Right atrium auricular region (tissue), 2 donors: ENCODE measurements at regions not wholly inside any gene's neighbourhood (a gene's known extent, or its start where the extent isn't known, plus 50 kb on each side); places are given as distances from the start of the nearest gene placed in this dataset.

ENCODE experiments used
- DNase-seq: peaks from one replicate; pipeline ENCODE4 v3.0.0-alpha.2; 2019; ENCODE audit warnings: low spot score
- H3K27ac ChIP-seq, 2 donors: fragments of 200-600 bp; sonication (generic); 1 replicate in 1 of 2; 2 replicates in 1 of 2; pipeline ENCODE4 v1.5.1; 2016 to 2019
- H3K27me3 ChIP-seq, 2 donors: fragments of 200-600 bp; sonication (generic); one replicate each; pipeline versions ENCODE4 v1.5.1 to v1.6.0; 2017 to 2019
- H3K36me3 ChIP-seq: fragments of 200-600 bp; sonication (generic); one replicate; pipeline ENCODE4 v1.5.1; 2016
- H3K4me1 ChIP-seq, 2 donors: fragments of 200-600 bp; sonication (generic); one replicate each; pipeline versions ENCODE4 v1.5.1 to v1.6.0; 2017 to 2019
- H3K4me3 ChIP-seq, 2 donors: fragments of 200-600 bp; sonication (generic); 1 replicate in 1 of 2; 2 replicates in 1 of 2; pipeline ENCODE4 v1.5.1; 2017 to 2019; ENCODE audit warnings: mild to moderate bottlenecking in 1 of 2, moderate library complexity in 1 of 2
- H3K9me3 ChIP-seq, 2 donors: fragments of 200-600 bp; sonication (generic); one replicate each; pipeline ENCODE4 v1.5.1; 2019
- TF ChIP-seq, protein P1 (sequence below), 2 donors: fragments of 200-600 bp; sonication (generic); IDR thresholded peaks; one replicate each; pipeline ENCODE4 v1.5.1; 2019; ENCODE audit warnings: antibody characterized with exemption in 2 of 2

DNA sequence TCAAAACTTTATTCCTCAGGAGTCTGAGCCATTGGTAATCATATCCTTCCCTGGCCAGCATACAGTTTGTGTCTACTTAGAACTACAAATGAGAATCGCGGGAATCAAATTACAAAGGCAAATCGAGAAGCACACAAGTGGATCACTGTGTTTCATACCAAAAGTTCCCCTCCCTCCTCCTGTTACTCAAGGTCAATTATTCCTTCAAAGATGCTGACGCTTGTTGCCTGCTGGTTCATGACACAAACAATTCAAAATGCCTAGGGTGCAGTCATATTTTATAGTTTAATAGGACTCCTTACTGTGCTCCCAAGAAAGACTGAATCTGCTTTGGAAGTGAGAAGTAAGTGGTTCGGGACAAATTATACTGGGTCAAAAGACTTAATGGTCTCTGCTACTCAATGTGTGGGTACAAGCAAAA, 93.0 kb upstream of the PBX1 start:
- Histone ChIP-seq H3K27me3 (no peaks in the 10 kb centered on the region), H3K4me1 (no peaks in the 10 kb centered on the region), H3K9me3 (no peaks in the 10 kb centered on the region), H3K36me3 (no peaks in the 10 kb centered on the region), H3K4me3 (no peak overlapping the region), H3K27ac (no peak overlapping the region)
- no peak for DNase-seq
- TF ChIP-seq, protein P1, sequence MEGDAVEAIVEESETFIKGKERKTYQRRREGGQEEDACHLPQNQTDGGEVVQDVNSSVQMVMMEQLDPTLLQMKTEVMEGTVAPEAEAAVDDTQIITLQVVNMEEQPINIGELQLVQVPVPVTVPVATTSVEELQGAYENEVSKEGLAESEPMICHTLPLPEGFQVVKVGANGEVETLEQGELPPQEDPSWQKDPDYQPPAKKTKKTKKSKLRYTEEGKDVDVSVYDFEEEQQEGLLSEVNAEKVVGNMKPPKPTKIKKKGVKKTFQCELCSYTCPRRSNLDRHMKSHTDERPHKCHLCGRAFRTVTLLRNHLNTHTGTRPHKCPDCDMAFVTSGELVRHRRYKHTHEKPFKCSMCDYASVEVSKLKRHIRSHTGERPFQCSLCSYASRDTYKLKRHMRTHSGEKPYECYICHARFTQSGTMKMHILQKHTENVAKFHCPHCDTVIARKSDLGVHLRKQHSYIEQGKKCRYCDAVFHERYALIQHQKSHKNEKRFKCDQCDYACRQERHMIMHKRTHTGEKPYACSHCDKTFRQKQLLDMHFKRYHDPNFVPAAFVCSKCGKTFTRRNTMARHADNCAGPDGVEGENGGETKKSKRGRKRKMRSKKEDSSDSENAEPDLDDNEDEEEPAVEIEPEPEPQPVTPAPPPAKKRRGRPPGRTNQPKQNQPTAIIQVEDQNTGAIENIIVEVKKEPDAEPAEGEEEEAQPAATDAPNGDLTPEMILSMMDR (IDR thresholded peaks at IDR 0.05): no peak

DNA sequence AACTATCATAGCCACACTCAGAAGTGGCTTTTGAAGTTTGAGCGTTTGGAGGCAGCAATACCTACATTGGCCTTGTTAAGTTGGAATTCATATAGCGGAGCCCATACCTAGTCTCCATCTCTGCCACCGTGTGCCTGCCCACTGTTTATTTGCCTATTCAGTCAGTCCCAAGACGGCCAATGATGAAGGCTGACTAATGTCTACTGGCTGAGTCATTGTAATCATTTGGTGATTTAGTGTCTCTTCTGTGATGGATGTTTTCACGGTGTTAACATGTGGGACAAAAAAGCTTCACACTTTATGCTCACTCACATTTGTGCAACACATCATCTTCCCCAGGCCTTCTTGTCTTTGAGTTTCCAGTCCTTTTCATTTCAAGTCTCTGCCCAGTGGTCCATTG, 92.6 kb upstream of the PBX1 start:
- TF ChIP-seq, protein P1 (IDR thresholded peaks at IDR 0.05): no peak
- H3K27me3 ChIP-seq: no peaks in the 10 kb centered on the region
- no peak overlapping the region for H3K4me3 ChIP-seq
- H3K27ac ChIP-seq: no peak overlapping the region
- no peak for DNase-seq
- H3K4me1 ChIP-seq: no peaks in the 10 kb centered on the region
- no peaks in the 10 kb centered on the region for H3K36me3 ChIP-seq
- no peaks in the 10 kb centered on the region for H3K9me3 ChIP-seq

DNA sequence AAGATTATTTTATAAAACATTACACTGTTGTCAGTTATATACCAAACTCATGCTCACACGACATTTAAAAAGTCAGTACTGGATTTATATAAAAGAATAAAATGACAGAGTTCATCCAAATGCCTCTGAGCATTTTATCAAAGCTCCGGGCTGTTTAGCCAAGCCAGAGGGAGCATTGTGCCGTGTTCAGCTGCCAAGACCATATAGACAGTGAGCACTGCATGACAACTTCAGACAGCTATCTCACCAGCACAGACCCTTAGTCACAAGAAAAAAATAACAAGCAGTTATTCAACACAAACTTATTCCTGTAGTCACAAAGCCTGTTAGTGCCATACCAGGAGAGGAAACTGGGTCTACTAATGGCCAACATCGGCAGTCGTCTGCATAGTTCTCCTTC, 88.0 kb upstream of the PBX1 start:
- Histone ChIP-seq H3K27me3 (no peaks in the 10 kb centered on the region), H3K9me3 (no peaks in the 10 kb centered on the region), H3K4me3 (no peak overlapping the region), H3K4me1 (peaks cover 0 to 6% of the 10 kb centered on the region in 2 donors), H3K27ac (no peak overlapping the region), H3K36me3 (no peaks in the 10 kb centered on the region)
- no peak for DNase-seq
- TF ChIP-seq, protein P1 (IDR thresholded peaks at IDR 0.05): no peak

DNA sequence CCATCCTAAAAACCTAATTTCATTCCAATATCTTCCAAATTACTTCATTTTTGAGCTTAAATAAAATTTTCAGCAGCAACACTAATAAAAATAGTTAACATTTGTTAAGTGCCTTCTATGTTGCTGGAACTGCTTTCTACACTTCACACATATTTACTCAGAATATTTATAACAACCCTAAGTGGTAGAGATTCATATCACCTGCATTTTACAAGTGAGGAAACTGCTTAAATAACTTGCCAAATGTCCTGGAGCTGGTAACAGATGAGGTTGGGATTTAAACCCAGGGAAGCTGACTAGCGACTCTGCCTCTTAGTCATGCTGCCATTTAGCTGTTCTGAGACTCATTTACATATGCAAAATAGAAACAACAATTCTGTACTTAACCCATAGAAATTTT, 86.1 kb upstream of the PBX1 start:
- Histone ChIP-seq H3K4me1 (peaks cover 0 to 6% of the 10 kb centered on the region in 2 donors), H3K36me3 (no peaks in the 10 kb centered on the region), H3K27me3 (no peaks in the 10 kb centered on the region), H3K27ac (no peak overlapping the region), H3K4me3 (no peak overlapping the region), H3K9me3 (no peaks in the 10 kb centered on the region)
- no peak for DNase-seq
- TF ChIP-seq, protein P1 (IDR thresholded peaks at IDR 0.05): no peak

DNA sequence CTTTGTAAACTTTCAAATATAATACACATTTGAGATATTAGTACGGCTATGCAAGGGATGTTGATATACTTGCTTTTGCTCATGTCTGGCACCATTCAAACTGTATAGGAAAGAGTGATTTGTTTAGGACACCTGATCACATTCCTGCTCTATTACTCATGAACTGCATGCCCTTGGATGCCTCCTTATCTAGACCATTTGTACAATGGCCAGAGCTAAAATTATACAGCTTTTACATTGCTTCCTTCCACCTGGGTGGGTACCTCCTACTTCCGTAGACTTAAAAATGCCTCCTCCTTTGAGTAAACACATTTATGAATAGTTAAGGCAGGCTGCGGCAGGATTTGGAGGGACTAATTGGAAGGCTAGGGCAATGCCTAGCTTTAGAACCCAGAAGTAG, 85.4 kb upstream of the PBX1 start:
- peaks cover 0 to 6% of the 10 kb centered on the region in 2 donors for H3K4me1 ChIP-seq
- no peaks in the 10 kb centered on the region for H3K27me3 ChIP-seq
- TF ChIP-seq, protein P1 (IDR thresholded peaks at IDR 0.05): no peak
- no peaks in the 10 kb centered on the region for H3K9me3 ChIP-seq
- no peak overlapping the region for H3K27ac ChIP-seq
- H3K4me3 ChIP-seq: no peak overlapping the region
- no peaks in the 10 kb centered on the region for H3K36me3 ChIP-seq
- no peak for DNase-seq

DNA sequence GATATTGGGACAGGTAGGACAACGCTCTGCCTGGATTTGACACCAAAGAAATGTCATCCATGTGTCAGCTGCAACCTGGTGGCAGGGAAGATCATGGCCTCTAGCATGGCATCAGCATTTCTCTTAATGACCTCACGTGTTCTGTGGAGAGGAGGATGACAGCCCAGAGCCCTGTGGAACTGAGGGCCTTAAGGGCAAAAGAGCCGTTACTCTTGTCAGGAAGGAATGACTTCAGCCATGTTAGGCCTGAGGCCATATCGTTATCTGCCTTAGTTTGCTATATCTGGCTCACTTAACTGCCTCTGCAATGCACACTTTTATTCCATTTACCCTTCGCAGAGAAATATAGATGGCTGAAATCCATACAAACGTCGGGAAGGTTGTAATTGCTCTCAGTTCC, 83.2 kb upstream of the PBX1 start:
- TF ChIP-seq, protein P1 (IDR thresholded peaks at IDR 0.05): no peak
- Histone ChIP-seq H3K9me3 (no peaks in the 10 kb centered on the region), H3K27ac (no peak overlapping the region), H3K4me3 (no peak overlapping the region), H3K27me3 (no peaks in the 10 kb centered on the region), H3K4me1 (peaks cover 0 to 6% of the 10 kb centered on the region in 2 donors), H3K36me3 (no peaks in the 10 kb centered on the region)
- no peak for DNase-seq
